ENCODE measurements at regions not wholly inside any gene's neighbourhood (a gene's known extent, or its start where the extent isn't known, plus 50 kb on each side); places are given as distances from the start of the nearest gene placed in this dataset.
"Not testable (repeated sequence)": the region's sequence is repeated elsewhere in the genome, so short reads cannot be mapped to it uniquely, and the experiment has no call there.

- Histone ChIP-seq H3K27ac (no peak overlapping the region), H3K9me3 (no peaks in the 10 kb centered on the region), H3K36me3 (no peaks in the 10 kb centered on the region), H3K27me3 (no peaks in the 10 kb centered on the region), H3K4me1 (no peaks in the 10 kb centered on the region), H3K4me3 (no peak overlapping the region)
- WGBS, 2 donors: 79 to 96% methylated on average over 3 of the region's 3 CpGs
- no peak for ATAC-seq
- DNase-seq: no peak
- intact Hi-C loops (cut with DNase I): no loop called here
- no peak for TF ChIP-seq CTCF (IDR thresholded peaks at IDR 0.05)
Measured at GRCh38 chr12:25311506-25311905, 60.8 kb upstream of the KRAS start.

GRCh38 chr12:25310071-25310470 is 59.3 kb upstream of the KRAS start:
- ATAC-seq; H3K27ac ChIP-seq; intact Hi-C loops (cut with DNase I); H3K4me3 ChIP-seq; H3K4me1 ChIP-seq; H3K27me3 ChIP-seq; H3K9me3 ChIP-seq; DNase-seq; H3K36me3 ChIP-seq: not testable (repeated sequence)
- WGBS, 2 donors: 95 to 99% methylated on average over 2 of the region's 2 CpGs

- WGBS, 2 donors: 88 to 92% methylated on average over 1 of the region's 1 CpG
- no peaks in the 10 kb centered on the region for H3K9me3 ChIP-seq
- no peak overlapping the region for H3K27ac ChIP-seq
- no peaks in the 10 kb centered on the region for H3K4me1 ChIP-seq
- ATAC-seq (no peak), DNase-seq (no peak)
- H3K27me3 ChIP-seq: no peaks in the 10 kb centered on the region
- intact Hi-C loops (cut with DNase I): no loop called here
- no peak overlapping the region for H3K4me3 ChIP-seq
- H3K36me3 ChIP-seq: no peaks in the 10 kb centered on the region
- no peak for TF ChIP-seq CTCF (IDR thresholded peaks at IDR 0.05)
Measured at GRCh38 chr12:25308756-25309155, 58.0 kb upstream of the KRAS start.

DNA sequence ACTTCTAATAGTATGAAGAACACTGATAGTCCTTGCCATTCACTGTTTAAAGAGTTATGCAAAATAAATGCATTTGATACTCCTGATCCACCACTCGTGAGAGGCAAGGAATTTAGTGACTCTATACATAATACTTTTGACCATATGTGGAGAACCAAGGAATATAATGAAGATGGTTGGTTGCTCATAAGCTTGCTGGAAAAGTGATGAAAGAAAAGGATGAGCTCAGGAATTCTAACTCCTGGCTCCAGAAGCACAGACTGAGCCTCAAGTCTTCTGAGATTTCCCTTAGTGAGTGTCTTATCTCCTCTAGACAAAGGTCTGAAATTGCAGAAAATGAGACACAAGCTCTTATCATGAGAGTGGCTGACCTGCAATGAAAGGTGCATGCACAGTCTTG is 57.1 kb upstream of the KRAS start:
- intact Hi-C loops (cut with DNase I): no loop called here
- no peak for TF ChIP-seq CTCF (IDR thresholded peaks at IDR 0.05)

GRCh38 chr12:25301798-25302197 is 51.1 kb upstream of the KRAS start:
- intact Hi-C loops (cut with DNase I): no loop called here
- Histone ChIP-seq H3K4me3 (no peak overlapping the region), H3K4me1 (no peaks in the 10 kb centered on the region), H3K27ac (no peak overlapping the region), H3K27me3 (no peaks in the 10 kb centered on the region), H3K36me3 (no peaks in the 10 kb centered on the region), H3K9me3 (no peaks in the 10 kb centered on the region)
- WGBS, 2 donors: 71 to 90% methylated on average over 3 of the region's 3 CpGs
- no peak for ATAC-seq
- DNase-seq: no peak
- no peak for TF ChIP-seq CTCF (IDR thresholded peaks at IDR 0.05)

More for the DNA sequence above, 57.1 kb upstream of the KRAS start:
- no peaks in the 10 kb centered on the region for H3K9me3 ChIP-seq
- no peak for DNase-seq
- no peaks in the 10 kb centered on the region for H3K27me3 ChIP-seq
- no peak for ATAC-seq
- H3K4me1 ChIP-seq: no peaks in the 10 kb centered on the region
- no peaks in the 10 kb centered on the region for H3K36me3 ChIP-seq
- WGBS, 2 donors: 39 to 51% methylated on average over 1 of the region's 1 CpG
- no peak overlapping the region for H3K4me3 ChIP-seq
- H3K27ac ChIP-seq: no peak overlapping the region
